Activated CD8-positive, alpha-beta memory T cell treated with anti-CD3 and anti-CD28 coated beads for 24 hours (primary cell): ENCODE measurements at regions not wholly inside any gene's neighbourhood (a gene's known extent, or its start where the extent isn't known, plus 50 kb on each side); places are given as distances from the start of the nearest gene placed in this dataset.

ENCODE experiments used
- DNase-seq: peaks from one replicate; pipeline ENCODE4 v3.0.0-alpha.2; 2020

DNA sequence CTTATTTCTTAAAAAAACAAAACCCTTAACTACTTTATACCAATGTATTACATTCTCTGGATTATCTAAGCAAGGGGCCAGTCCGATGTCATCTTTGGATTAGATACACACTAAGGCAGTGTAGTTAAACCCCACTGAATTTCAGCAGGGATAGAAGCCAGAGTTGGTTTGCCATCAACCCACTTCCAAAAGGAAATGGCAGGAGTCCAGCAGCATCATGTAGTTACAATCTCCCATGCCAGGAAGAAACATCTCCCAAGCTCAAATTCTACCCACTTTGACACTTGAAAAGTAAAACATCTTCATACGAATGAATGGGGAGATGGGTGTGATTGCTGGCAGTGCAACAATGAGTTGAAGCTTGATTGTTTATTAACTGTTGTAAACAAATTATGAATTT, 203.5 kb upstream of the PLXNC1 start:
- DNase-seq: no peak

DNA sequence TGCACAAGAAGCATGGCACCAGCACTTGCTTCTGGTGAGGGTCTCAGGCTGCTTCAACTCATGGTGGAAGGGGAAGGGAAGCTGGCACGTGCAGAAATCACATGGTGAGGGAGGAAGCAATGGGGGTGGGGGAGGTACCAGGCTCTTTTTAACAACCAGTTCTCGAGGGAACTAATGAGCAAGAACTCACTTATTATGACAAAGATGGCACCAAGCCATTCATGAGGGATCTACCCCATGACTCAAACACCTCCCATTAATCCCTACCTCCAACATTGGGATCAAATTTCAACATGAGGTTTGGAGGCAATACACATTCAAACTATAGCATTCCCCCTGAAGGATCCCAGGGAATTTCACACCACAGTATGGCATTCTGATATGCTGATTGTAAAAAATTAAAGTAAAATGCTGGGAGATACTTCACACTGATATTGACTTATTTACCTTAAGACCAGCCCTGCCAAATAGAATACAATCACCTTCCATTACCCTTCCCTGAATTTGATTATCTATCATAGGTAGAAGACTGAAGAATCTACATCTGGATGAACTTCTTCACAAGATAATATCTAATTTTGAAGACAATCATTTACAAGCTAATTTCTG, 201.7 kb upstream of the PLXNC1 start:
- DNase-seq: no peak

DNA sequence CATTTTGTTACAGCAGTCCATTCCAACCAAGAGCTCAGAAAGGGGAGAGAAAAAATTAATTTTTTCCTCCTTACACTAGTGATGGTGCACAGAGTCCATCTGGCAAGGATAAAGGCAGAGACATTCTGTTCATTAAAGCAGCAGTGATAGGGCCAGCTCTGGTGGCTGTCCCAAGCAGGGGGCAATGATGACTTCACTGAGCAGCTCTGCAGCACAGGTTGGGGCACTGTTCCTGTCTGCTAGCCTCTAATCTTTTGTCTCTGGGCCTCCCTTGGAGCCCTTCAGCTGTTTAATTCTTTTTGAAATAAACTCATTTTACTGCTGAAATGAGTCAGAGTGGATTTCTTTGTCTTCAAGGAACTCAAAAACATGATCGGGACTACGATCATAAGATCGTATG, 200.9 kb upstream of the PLXNC1 start:
- DNase-seq: no peak

- no peak for DNase-seq
Measured at GRCh38 chr12:93950311-93950710, 198.1 kb upstream of the PLXNC1 start.

GRCh38 chr12:93954166-93955112, 193.9 kb upstream of the PLXNC1 start:
- DNase-seq: no peak

DNA sequence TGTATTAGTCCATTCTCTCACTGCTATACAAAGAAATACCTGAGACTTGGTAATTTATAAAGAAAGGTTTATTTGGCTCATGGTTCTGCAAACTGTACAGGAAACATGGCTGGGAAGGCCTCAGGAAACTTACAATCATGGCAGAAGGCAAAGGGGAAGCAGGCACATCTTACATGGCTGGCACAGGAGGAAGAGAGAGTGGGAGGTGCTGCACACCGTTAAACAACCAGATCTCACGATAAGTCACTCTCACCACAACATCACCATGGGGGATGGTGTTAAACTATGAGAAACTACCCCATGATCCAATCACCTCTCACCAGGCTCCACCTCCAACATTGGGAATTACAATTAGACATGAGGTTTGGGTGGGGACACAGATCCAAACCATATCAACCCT, 191.8 kb upstream of the PLXNC1 start:
- DNase-seq: no peak

DNA sequence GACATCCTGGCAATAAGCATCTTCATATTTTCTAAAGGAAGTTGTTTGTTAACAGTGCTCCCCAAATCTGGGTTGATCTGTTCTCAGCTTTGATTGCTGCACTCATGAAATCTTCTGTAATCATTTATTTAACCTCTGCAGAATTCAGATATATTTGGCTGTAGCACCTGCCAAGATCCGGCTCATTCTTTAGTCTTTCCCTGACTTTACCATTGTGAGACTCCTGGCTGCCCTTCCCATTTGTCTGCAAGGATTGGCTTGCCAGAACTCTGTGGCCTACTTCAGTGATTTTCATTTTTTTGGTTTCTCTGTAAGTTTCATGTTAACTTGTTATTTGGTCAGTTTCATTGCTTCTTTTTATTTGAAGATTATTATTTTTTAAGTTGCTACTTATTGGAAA, 191.2 kb upstream of the PLXNC1 start:
- no peak for DNase-seq

GRCh38 chr12:93957870-93958269, 190.5 kb upstream of the PLXNC1 start:
- DNase-seq: no peak

GRCh38 chr12:93959657-93960056, 188.7 kb upstream of the PLXNC1 start:
- no peak for DNase-seq

DNA sequence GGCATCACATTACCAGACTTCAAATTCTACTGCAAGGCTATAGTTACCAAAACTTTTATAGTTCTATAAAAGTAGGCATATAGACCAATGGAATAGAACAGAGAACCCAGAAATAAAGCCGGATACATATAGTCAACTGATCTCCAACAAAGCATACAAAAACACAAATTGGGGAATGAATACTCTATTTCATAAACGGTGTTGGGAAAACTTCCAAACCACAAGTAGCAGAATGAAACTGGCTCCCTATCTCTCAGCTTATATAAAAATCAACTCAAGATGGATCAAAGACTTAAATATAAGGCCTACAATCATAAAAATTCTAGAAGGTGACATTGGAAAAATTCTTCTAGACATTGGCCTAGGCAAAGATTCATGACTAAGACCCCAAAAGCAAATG, 187.9 kb upstream of the PLXNC1 start:
- no peak for DNase-seq

- DNase-seq: no peak
Measured at GRCh38 chr12:93962336-93962735, 186.0 kb upstream of the PLXNC1 start.

DNA sequence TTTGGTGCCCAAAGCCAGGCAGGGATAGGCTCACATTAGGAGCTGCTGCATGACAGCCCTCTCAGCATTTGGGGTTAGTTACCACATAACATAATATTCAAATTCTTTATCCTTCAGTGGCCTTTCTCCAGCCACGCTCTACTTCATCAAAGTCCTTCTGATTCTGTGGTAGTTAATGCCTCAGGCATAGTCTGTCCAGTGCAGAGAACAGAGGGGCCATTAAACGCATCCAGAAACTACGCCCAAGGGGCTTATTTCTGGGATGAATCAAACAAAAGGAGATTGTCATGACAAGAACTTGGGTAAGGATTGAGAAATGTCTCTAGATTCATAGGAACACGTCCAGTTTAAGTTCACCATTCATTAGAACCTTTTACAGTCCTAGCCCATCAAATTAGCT, 183.4 kb upstream of the PLXNC1 start:
- DNase-seq: no peak

- DNase-seq: no peak
Measured at GRCh38 chr12:93966516-93967133, 181.8 kb upstream of the PLXNC1 start.

- DNase-seq: no peak
Measured at GRCh38 chr12:93967454-93967853, 180.9 kb upstream of the PLXNC1 start.

- DNase-seq: no peak
Measured at GRCh38 chr12:93968536-93969285, 179.7 kb upstream of the PLXNC1 start.

DNA sequence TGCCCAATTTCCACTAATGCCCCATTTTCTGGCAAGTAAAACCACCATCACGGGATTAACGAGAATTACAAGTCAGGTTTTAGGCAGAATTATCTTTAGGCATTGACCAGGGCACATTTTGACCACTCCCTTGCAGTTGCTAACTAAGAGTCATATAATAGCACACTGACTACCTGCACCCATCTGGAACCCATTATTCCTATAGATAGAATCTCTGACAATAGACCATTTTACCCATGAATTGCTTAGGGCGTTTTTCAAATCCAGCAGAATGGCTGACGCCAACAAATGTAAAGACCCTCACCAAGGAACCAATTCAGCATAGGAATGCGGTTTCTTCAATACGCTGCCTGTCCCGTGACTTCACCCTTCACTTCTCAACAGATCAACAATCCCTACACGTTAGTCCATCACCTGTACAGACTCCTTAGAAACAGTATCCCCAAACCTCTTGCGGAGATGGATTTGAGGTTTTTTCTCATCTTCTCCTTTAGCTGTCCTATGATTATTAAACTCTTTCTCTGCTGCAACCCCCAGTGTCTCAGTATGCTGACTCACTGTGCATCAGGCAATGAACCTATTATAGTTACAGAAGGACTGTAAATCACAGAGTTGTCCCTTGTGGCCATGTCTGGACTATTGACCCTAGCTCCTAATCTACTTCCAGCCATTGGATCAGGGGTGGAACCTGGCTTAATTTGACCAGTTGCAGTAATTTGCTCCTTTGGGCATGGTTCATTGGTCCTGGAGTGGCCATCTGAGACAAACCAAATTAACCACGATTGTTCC, 177.3 kb upstream of the PLXNC1 start:
- DNase-seq: no peak

DNA sequence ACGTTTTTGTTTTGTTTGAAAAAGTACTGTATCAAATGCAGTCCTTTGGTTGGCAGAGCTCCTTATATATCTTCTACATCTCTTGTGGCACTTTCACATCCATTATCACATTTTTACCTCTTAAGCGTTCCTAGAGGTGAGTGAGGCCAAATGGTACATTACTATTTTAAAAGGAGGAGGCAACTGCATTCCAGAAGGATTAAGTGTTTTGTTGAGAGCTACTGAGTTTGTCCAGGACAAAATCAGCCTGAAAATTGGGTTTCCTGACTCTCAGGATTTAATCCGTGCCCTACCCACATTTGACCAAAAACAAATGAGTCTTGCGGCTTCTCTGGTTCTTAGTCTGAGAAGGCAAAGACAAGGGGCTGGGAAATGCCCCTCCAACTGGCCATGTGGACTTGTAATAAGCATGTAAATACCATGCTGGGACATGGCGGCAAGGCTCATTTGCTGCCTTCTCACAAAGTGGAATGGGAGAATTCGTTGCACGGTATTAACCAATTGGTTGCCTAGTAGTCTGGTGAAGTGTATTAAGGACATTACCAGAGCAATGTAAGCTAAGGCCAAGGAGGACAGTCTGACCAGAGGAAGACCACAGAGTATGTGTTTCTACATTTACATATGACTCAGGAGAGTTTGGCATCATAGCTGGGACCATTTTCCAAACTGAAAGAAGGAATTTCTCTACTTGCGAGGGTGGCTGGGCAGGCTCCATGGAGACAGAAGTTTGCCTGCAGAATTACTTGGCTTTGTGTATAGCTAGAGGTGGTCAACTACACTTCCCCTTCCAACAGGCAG, 175.8 kb upstream of the PLXNC1 start:
- no peak for DNase-seq

GRCh38 chr12:93974252-93974651, 174.1 kb upstream of the PLXNC1 start:
- no peak for DNase-seq

DNA sequence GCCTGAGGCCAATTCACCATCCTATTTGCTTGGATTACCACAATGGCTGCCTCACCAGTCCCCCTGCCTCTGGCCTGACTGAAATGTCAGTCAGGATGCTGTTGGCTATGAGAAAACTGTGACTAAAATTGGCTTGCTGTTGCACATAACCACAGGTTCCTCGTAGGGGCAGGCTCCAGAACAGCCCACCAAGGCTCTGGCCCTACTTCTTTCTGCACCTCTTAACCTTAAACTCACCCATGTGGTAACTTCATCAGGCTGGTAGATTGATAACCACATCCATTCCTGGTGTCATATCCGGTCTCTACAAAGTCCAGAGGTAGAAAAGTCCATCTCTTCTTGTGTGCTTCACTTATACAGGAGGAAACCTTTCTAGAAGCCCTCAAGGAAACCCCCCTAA, 172.4 kb upstream of the PLXNC1 start:
- no peak for DNase-seq

GRCh38 chr12:93977081-93977480, 171.3 kb upstream of the PLXNC1 start:
- DNase-seq: no peak

- DNase-seq: no peak
Measured at GRCh38 chr12:93978553-93978952, 169.8 kb upstream of the PLXNC1 start.

- no peak for DNase-seq
Measured at GRCh38 chr12:93979189-93979588, 169.2 kb upstream of the PLXNC1 start.
